CD14-positive monocyte (primary cell): ENCODE measurements at regions not wholly inside any gene's neighbourhood (a gene's known extent, or its start where the extent isn't known, plus 50 kb on each side); places are given as distances from the start of the nearest gene placed in this dataset.

ENCODE experiments used
- DNase-seq, 3 donors: peaks; one replicate each; pipeline ENCODE4 v3.0.0-alpha.2; 2011 to 2022
- H2AFZ ChIP-seq: 2 replicates; pipeline ENCODE4 v1.6.0; 2012; ENCODE audit warnings: mild to moderate bottlenecking, low read depth, low read length, inconsistent platforms; ENCODE audit not compliant: insufficient read depth, poor library complexity, severe bottlenecking
- H3K27ac ChIP-seq, 2 donors: 1 replicate in 1 of 2; 2 replicates in 1 of 2; pipeline ENCODE4 v1.5.1; 2012 to 2013; ENCODE audit warnings: low read length in 2 of 2, control low read depth in 1 of 2, inconsistent platforms in 1 of 2, low read depth in 1 of 2, mild to moderate bottlenecking in 1 of 2
- H3K27me3 ChIP-seq, 2 donors: one replicate each; pipeline versions ENCODE4 v1.6.0 to v1.6.1; 2011 to 2013; ENCODE audit warnings: low read length in 2 of 2; ENCODE audit not compliant: control insufficient read depth in 2 of 2, insufficient read depth in 2 of 2
- H3K36me3 ChIP-seq, 2 donors: replicated peaks in 1 of 2; 1 replicate in 1 of 2; 2 replicates in 1 of 2; pipeline versions ENCODE4 v1.5.1 to v1.6.1; 2012 to 2013; ENCODE audit warnings: low read length in 2 of 2, control low read depth in 1 of 2, inconsistent platforms in 1 of 2, mild to moderate bottlenecking in 1 of 2; ENCODE audit not compliant: insufficient read depth in 2 of 2, control insufficient read depth in 1 of 2
- H3K4me1 ChIP-seq, 2 donors: 1 replicate in 1 of 2; 2 replicates in 1 of 2; pipeline versions ENCODE4 v1.5.1 to v1.6.1; 2012 to 2013; ENCODE audit warnings: low read length in 2 of 2, control low read depth in 1 of 2, inconsistent platforms in 1 of 2, mild to moderate bottlenecking in 1 of 2, moderate library complexity in 1 of 2; ENCODE audit not compliant: insufficient read depth in 2 of 2, control insufficient read depth in 1 of 2
- H3K4me2 ChIP-seq: replicated peaks from 2 replicates; pipeline ENCODE3; 2012; ENCODE audit warnings: low read length, moderate library complexity, mild to moderate bottlenecking; ENCODE audit not compliant: poor library complexity, severe bottlenecking; ENCODE audit errors: extremely low read depth
- H3K4me3 ChIP-seq, 3 experiments: fragments of 200-600 bp in 1 of 3; sonication (generic) in 1 of 3; replicated peaks in 1 of 3; 1 replicate in 2 of 3; 2 replicates in 1 of 3; pipeline ENCODE4 v1.5.1; 2011 to 2013; ENCODE audit warnings: low read length in 3 of 3, mild to moderate bottlenecking in 3 of 3, control low read depth in 2 of 3, low read depth in 2 of 3, inconsistent platforms in 1 of 3, moderate library complexity in 1 of 3
- H3K79me2 ChIP-seq: 2 replicates; pipeline ENCODE4 v1.6.0; 2012; ENCODE audit warnings: mild to moderate bottlenecking, control low read depth, inconsistent platforms, low read length, moderate library complexity; ENCODE audit not compliant: insufficient read depth
- H3K9ac ChIP-seq: 2 replicates; pipeline ENCODE4 v1.6.0; 2017; ENCODE audit warnings: low read length, mild to moderate bottlenecking; ENCODE audit not compliant: insufficient read depth, poor library complexity, severe bottlenecking
- H3K9me3 ChIP-seq, 2 donors: replicated peaks in 1 of 2; 1 replicate in 1 of 2; 2 replicates in 1 of 2; pipeline versions ENCODE4 v1.5.1 to v1.6.1; 2012 to 2013; ENCODE audit warnings: low read length in 2 of 2, control low read depth in 1 of 2; ENCODE audit not compliant: control insufficient read depth in 1 of 2, insufficient read depth in 1 of 2
- H4K20me1 ChIP-seq: 2 replicates; pipeline ENCODE4 v1.6.0; 2012; ENCODE audit warnings: mild to moderate bottlenecking, low read length, control low read depth, moderate library complexity; ENCODE audit not compliant: insufficient read depth
- H3K27ac Mint-ChIP-seq, 7 donors: one replicate each; pipeline ENCODE4 v1.8.0; 2020; ENCODE audit warnings: mild to moderate bottlenecking in 7 of 7, mixed read lengths in 7 of 7, moderate library complexity in 6 of 7, inconsistent platforms in 2 of 7
- H3K27me3 Mint-ChIP-seq, 3 donors: one replicate each; pipeline ENCODE4 v1.8.0; 2021 to 2022; ENCODE audit warnings: low read depth in 3 of 3, mild to moderate bottlenecking in 3 of 3, mixed read lengths in 3 of 3, moderate library complexity in 3 of 3, inconsistent platforms in 1 of 3
- H3K36me3 Mint-ChIP-seq, 2 donors: one replicate each; pipeline ENCODE4 v1.8.0; 2020; ENCODE audit warnings: mixed read lengths in 2 of 2, inconsistent platforms in 1 of 2, mild to moderate bottlenecking in 1 of 2
- H3K4me1 Mint-ChIP-seq: one replicate; pipeline ENCODE4 v1.8.0; 2020; ENCODE audit warnings: mild to moderate bottlenecking, mixed read lengths
- H3K4me3 Mint-ChIP-seq, 2 donors: one replicate each; pipeline ENCODE4 v1.8.0; 2020; ENCODE audit warnings: mild to moderate bottlenecking in 2 of 2, mixed read lengths in 2 of 2, moderate library complexity in 1 of 2
- H3K9me3 Mint-ChIP-seq, 7 donors: one replicate each; pipeline ENCODE4 v1.8.0; 2020 to 2022; ENCODE audit warnings: mixed read lengths in 7 of 7, mild to moderate bottlenecking in 6 of 7, moderate library complexity in 6 of 7, inconsistent platforms in 2 of 7
- WGBS: methylation state at CpG from one replicate; pipeline ENCODE4 v1.1.5; 2013; ENCODE audit warnings: missing lambda C conversion rate; ENCODE audit not compliant: insufficient coverage; 5-methylcytosine and 5-hydroxymethylcytosine counted together
- intact Hi-C, 2 donors: fragments of 100-400 bp; cut with micrococcal nuclease; formaldehyde crosslinking; loops; one replicate each; pipeline versions ENCODE4 v1.15.0 to v1.15.1; 2023
- TF ChIP-seq, protein P1 (sequence below): fragments of 200-600 bp; IDR thresholded peaks from one replicate; pipeline ENCODE4 v1.8.0; 2022; ENCODE audit warnings: antibody characterized with exemption, mild to moderate bottlenecking

DNA sequence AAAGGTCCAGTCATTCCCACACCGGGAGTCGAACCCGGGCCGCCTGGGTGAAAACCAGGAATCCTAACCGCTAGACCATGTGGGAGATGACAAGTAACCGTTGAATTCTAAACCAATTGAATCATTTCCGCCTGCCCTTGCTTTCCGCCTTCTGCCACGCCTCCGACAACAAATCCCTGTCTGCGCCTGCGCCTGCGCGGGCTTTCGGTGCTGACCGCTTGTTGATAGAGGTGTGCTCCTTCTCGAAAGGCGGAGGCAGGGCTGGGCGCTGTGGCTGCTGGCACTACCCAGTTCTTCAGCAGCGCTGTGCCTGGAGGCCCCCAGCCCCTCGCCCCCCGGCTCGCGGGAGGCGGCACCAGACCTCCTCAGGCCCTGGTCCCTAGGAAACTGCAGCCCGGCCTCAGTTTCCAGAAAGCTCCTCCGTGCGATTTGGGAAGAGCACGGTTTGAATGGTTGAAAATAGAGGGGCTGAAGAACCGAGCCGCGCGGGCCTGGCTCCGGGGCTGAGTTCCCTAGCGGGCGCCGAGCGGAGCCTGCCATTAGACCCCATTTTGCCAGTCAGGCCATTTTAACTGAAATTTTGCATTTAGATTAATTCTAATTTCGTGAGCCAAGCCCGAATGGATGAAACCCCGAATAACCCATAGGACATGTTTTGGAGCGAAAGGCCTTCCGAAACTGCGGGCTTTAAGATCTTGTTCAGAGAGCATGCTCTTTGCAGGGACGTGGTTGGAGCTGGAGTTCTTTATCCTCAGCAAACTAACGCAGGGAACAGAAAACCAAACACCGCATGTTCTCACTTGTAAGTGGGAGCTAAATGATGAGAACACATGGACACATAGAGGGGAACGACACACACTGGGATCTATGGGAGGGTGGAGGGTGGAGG lies 219.3 kb upstream of the ATP10A start:
- intact Hi-C loops, result no loop called here

DNA sequence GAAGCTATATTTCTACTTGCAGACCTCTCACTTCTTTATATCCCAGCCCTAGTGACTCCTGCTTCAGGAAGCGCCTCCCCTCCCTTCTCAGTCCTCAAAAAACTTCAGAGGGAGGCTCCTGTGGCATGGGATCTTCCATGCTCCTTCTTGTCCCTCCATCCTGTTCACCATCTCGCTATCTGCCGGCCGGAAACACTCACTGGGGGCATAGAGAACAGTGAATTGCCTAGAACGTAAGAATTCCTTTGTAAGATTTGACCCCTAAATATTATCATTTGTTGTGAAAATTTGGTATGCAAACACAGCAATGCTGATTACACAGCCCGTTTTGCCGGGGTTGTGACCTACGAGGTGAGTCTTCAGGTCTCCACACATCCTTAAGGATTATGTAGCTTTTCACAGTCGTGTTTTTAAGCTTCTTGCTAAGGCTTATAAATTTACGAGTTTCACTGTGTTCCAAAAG lies 218.7 kb upstream of the ATP10A start:
- H4K20me1 ChIP-seq, result no peaks in the 10 kb centered on the region
- H3K9me3 ChIP-seq, result no peaks in the 10 kb centered on the region
- Mint-ChIP-seq H3K4me1 (peaks cover 12% of the 10 kb centered on the region), H3K4me3 (peak overlapping the region; percentile 78 to 79), H3K36me3 (no peaks in the 10 kb centered on the region), H3K9me3 (peaks cover 2 to 6% (median 3%) of the 10 kb centered on the region in 7 donors), H3K27me3 (peaks cover 0 to 3% (median 0%) of the 10 kb centered on the region in 3 donors), H3K27ac (peak overlapping the region in 3 of 7 donors; percentile 45 to 76 (median 64))
- TF ChIP-seq, protein P1, sequence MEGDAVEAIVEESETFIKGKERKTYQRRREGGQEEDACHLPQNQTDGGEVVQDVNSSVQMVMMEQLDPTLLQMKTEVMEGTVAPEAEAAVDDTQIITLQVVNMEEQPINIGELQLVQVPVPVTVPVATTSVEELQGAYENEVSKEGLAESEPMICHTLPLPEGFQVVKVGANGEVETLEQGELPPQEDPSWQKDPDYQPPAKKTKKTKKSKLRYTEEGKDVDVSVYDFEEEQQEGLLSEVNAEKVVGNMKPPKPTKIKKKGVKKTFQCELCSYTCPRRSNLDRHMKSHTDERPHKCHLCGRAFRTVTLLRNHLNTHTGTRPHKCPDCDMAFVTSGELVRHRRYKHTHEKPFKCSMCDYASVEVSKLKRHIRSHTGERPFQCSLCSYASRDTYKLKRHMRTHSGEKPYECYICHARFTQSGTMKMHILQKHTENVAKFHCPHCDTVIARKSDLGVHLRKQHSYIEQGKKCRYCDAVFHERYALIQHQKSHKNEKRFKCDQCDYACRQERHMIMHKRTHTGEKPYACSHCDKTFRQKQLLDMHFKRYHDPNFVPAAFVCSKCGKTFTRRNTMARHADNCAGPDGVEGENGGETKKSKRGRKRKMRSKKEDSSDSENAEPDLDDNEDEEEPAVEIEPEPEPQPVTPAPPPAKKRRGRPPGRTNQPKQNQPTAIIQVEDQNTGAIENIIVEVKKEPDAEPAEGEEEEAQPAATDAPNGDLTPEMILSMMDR, result no peak
- H3K27me3 ChIP-seq, result no peaks in the 10 kb centered on the region
- DNase-seq, result no peak
- H2AFZ ChIP-seq, result peak overlapping the region; percentile 95
- H3K9ac ChIP-seq, result no peak overlapping the region
- no peaks in the 10 kb centered on the region for H3K36me3 ChIP-seq
- peaks cover 0 to 6% of the 10 kb centered on the region in 2 donors for H3K4me1 ChIP-seq
- no peak overlapping the region for H3K27ac ChIP-seq
- H3K4me3 ChIP-seq, result peak overlapping the region in 2 of 3 experiments; percentile 82 to 89
- intact Hi-C loops, result no loop called here
- H3K4me2 ChIP-seq, result peak overlapping the region; percentile 81
- no peaks in the 10 kb centered on the region for H3K79me2 ChIP-seq
- WGBS, result 33% methylated on average over 3 of the region's 10 CpGs

More for the DNA sequence above, 219.3 kb upstream of the ATP10A start:
- peak overlapping the region; percentile 78 to 79 for H3K4me3 Mint-ChIP-seq
- Histone ChIP-seq H3K4me1 (peaks cover 0 to 6% of the 10 kb centered on the region in 2 donors), H3K36me3 (no peaks in the 10 kb centered on the region), H3K4me3 (peak overlapping the region; percentile 68 to 89 (median 82)), H3K27ac (peak overlapping the region in 1 of 2 donors; percentile 8), H2AFZ (peak overlapping the region; percentile 95), H3K9me3 (no peaks in the 10 kb centered on the region), H3K27me3 (no peaks in the 10 kb centered on the region), H3K9ac (peak overlapping the region; percentile 62), H3K4me2 (peak overlapping the region; percentile 81), H3K79me2 (no peaks in the 10 kb centered on the region), H4K20me1 (no peaks in the 10 kb centered on the region)
- H3K36me3 Mint-ChIP-seq, result no peaks in the 10 kb centered on the region
- peaks cover 0 to 3% (median 0%) of the 10 kb centered on the region in 3 donors for H3K27me3 Mint-ChIP-seq
- TF ChIP-seq, protein P1, result no peak
- H3K9me3 Mint-ChIP-seq, result peaks cover 2 to 6% (median 3%) of the 10 kb centered on the region in 7 donors
- WGBS, result under 1% methylated on average over 41 of the region's 48 CpGs
- peaks cover 12% of the 10 kb centered on the region for H3K4me1 Mint-ChIP-seq
- peak; percentile 84 to 86 (median 84) for DNase-seq
- peak overlapping the region in 4 of 7 donors; percentile 10 to 80 (median 70) for H3K27ac Mint-ChIP-seq
